ENCODE measurements at regions not wholly inside any gene's neighbourhood (a gene's known extent, or its start where the extent isn't known, plus 50 kb on each side); places are given as distances from the start of the nearest gene placed in this dataset.

GRCh38 chr10:61000769-61001730, 57.1 kb upstream of the RHOBTB1 start:
- TF ChIP-seq JUND (IDR thresholded peaks at IDR 0.05; ENCODE audit: low read depth), result no peak
- in situ Hi-C loops (cut with HindIII; ENCODE audit: low pct_unique_long_range_greater_than_20kb, low sequenced_read_pairs), result no loop called here
- DNase-seq (ENCODE audit: low read depth in 1 of 2, low spot score in 1 of 2), result peak; percentile 65 to 73

DNA sequence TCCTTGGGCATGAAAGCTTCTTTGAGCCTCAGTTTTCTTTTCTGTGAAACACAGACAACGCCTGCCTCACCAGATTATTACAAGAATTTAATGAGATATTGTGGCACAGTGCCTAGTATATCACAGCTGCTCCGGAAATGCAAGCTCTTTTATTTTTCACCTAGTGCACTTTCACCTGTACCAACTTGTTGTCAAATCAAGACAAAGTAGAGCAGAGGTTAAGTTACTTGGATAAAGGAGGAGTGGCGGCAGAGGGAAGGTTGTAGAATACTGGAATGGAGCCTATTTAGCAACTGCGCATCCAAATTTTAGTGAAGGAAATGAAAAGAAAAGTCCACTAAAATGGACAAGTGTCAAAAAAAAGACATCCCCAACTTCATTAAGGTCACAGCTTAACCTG, 54.9 kb upstream of the RHOBTB1 start:
- no peak for TF ChIP-seq JUND (IDR thresholded peaks at IDR 0.05; ENCODE audit: low read depth)
- DNase-seq (ENCODE audit: low read depth in 1 of 2, low spot score in 1 of 2), result no peak
- in situ Hi-C loops (cut with HindIII; ENCODE audit: low pct_unique_long_range_greater_than_20kb, low sequenced_read_pairs), result no loop called here

- TF ChIP-seq JUND (IDR thresholded peaks at IDR 0.05; ENCODE audit: low read depth), result no peak
- in situ Hi-C loops (cut with HindIII; ENCODE audit: low pct_unique_long_range_greater_than_20kb, low sequenced_read_pairs), result no loop called here
- DNase-seq (ENCODE audit: low read depth in 1 of 2, low spot score in 1 of 2), result no peak
These were observed 50.1 kb upstream of the RHOBTB1 start for GRCh38 chr10:60994128-60994527.

Data from T47D (cell line).